ENCODE measurements at regions not wholly inside any gene's neighbourhood (a gene's known extent, or its start where the extent isn't known, plus 50 kb on each side); places are given as distances from the start of the nearest gene placed in this dataset.

DNA sequence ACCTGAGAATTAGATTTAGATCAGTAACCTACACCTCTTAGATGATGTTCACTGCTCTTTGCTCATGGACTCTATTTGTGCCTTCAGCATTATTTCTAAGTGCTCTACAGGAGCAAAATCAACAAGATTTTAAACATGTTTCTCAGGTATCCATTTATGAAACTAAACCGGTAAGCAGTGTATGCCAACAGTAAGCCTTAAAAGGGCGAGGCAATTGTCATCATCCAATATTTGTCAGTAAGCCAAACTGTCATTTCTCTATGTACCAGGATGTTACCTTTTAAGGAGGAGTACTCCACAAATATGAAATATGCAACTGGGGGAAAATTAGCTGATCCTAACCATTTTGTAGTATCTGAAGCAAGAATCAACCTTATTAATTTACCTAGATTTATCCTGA, 69.6 kb upstream of the ZNF184 start:
- intact Hi-C loops (cut with micrococcal nuclease; ENCODE audit: unreplicated experiment) = no loop called here
- DNase-seq = no peak
- H3K4me3 ChIP-seq (ENCODE audit: low read depth, low read length) = no peak overlapping the region
- no peaks in the 10 kb centered on the region for H3K9me3 ChIP-seq
- no peaks in the 10 kb centered on the region for H3K9me3 Mint-ChIP-seq (ENCODE audit: unreplicated experiment)
- H3K4me1 Mint-ChIP-seq (ENCODE audit: low read depth, unreplicated experiment) = no peaks in the 10 kb centered on the region
- no TSS peak for BruUV-seq (replicated peaks)
- H3K27me3 Mint-ChIP-seq (ENCODE audit: insufficient read depth, unreplicated experiment) = no peaks in the 10 kb centered on the region
- no peak overlapping the region for H3K27ac Mint-ChIP-seq (ENCODE audit: unreplicated experiment)
- CTCF ChIA-PET = no interaction called here
- H3K4me1 ChIP-seq = peaks cover 4% of the 10 kb centered on the region
- H3K36me3 ChIP-seq (ENCODE audit: control insufficient read depth, insufficient read depth, low read length) = no peaks in the 10 kb centered on the region
- peaks cover 9% of the 10 kb centered on the region for H3K36me3 Mint-ChIP-seq (ENCODE audit: insufficient read depth, unreplicated experiment)
- H3K27me3 ChIP-seq (replicated peaks; ENCODE audit: control insufficient read depth, insufficient read depth, low read length) = no peaks in the 10 kb centered on the region
- no peak for TF ChIP-seq CTCF (IDR thresholded peaks at IDR 0.05; ENCODE audit: insufficient read depth in 1 of 2, low read depth in 1 of 2, low read length in 1 of 2, severe bottlenecking in 1 of 2, unreplicated experiment in 1 of 2)
- POLR2A ChIA-PET = no interaction called here
- H3K4me3 Mint-ChIP-seq (ENCODE audit: unreplicated experiment) = no peak overlapping the region

- H3K4me3 Mint-ChIP-seq (ENCODE audit: unreplicated experiment) = no peak overlapping the region
Measured at GRCh38 chr6:27541933-27542297, 69.0 kb upstream of the ZNF184 start.

DNA sequence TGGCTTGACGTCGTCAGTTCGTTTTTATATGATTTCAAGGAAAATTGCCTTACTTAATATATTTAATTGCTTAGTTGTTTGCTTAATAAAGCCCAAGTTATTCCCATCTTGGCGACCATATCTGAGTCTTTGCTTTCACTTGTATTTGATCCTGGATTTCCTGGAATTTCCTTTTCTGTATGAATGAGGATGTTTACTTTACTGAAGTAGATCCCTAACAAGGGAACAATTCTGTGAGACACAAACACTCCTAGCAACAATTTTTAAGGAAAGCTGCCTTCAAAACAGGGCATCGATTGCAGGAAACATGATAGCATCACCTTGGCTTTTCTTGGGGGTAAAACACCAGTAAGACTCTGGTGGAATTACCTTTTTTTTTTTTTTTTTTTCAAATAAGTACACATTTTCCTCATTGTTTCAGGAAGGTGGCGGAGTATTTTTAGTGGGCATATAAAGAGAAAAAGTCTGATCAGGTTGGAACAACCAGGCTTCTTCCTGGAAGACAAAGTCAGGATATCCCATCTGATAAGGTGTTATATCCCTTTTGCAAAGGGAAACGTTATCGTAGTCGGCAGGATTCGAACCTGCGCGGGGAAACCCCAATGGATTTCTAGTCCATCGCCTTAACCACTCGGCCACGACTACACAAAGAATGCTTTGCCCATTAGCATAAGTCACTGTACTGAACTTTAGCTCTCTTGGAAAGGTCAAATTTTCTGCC, 68.5 kb upstream of the ZNF184 start:
- BruUV-seq (replicated peaks) = no TSS peak

More at GRCh38 chr6:27541933-27542297, 69.0 kb upstream of the ZNF184 start:
- H3K36me3 ChIP-seq (ENCODE audit: control insufficient read depth, insufficient read depth, low read length) = no peaks in the 10 kb centered on the region
- DNase-seq = no peak
- ChIA-PET POLR2A (no interaction called here), CTCF (no interaction called here)
- peaks cover 3% of the 10 kb centered on the region for H3K36me3 Mint-ChIP-seq (ENCODE audit: insufficient read depth, unreplicated experiment)
- TF ChIP-seq CTCF (IDR thresholded peaks at IDR 0.05; ENCODE audit: insufficient read depth in 1 of 2, low read depth in 1 of 2, low read length in 1 of 2, severe bottlenecking in 1 of 2, unreplicated experiment in 1 of 2) = no peak
- H3K9me3 Mint-ChIP-seq (ENCODE audit: unreplicated experiment) = no peaks in the 10 kb centered on the region
- H3K9me3 ChIP-seq = no peaks in the 10 kb centered on the region
- H3K27me3 ChIP-seq (replicated peaks; ENCODE audit: control insufficient read depth, insufficient read depth, low read length) = no peaks in the 10 kb centered on the region
- intact Hi-C loops (cut with micrococcal nuclease; ENCODE audit: unreplicated experiment) = no loop called here
- no peaks in the 10 kb centered on the region for H3K4me1 Mint-ChIP-seq (ENCODE audit: low read depth, unreplicated experiment)
- no TSS peak for BruUV-seq (replicated peaks)
- no peak overlapping the region for H3K4me3 ChIP-seq (ENCODE audit: low read depth, low read length)
- no peaks in the 10 kb centered on the region; the same call in 1 of the 2 replicates for H3K4me1 ChIP-seq
- H3K27me3 Mint-ChIP-seq (ENCODE audit: insufficient read depth, unreplicated experiment) = no peaks in the 10 kb centered on the region
- H3K27ac Mint-ChIP-seq (ENCODE audit: unreplicated experiment) = no peak overlapping the region

More for the DNA sequence above, 68.5 kb upstream of the ZNF184 start:
- Histone ChIP-seq H3K4me3 (ENCODE audit: low read depth, low read length) (no peak overlapping the region), H3K27me3 (replicated peaks; ENCODE audit: control insufficient read depth, insufficient read depth, low read length) (no peaks in the 10 kb centered on the region), H3K36me3 (ENCODE audit: control insufficient read depth, insufficient read depth, low read length) (no peaks in the 10 kb centered on the region), H3K9me3 (no peaks in the 10 kb centered on the region), H3K4me1 (no peaks in the 10 kb centered on the region; the same call in 1 of the 2 replicates)
- TF ChIP-seq CTCF (IDR thresholded peaks at IDR 0.05; ENCODE audit: insufficient read depth in 1 of 2, low read depth in 1 of 2, low read length in 1 of 2, severe bottlenecking in 1 of 2, unreplicated experiment in 1 of 2) = no peak
- Mint-ChIP-seq H3K27me3 (ENCODE audit: insufficient read depth, unreplicated experiment) (no peaks in the 10 kb centered on the region), H3K4me1 (ENCODE audit: low read depth, unreplicated experiment) (no peaks in the 10 kb centered on the region), H3K27ac (ENCODE audit: unreplicated experiment) (no peak overlapping the region), H3K4me3 (ENCODE audit: unreplicated experiment) (peak overlapping the region; percentile 44), H3K36me3 (ENCODE audit: insufficient read depth, unreplicated experiment) (no peaks in the 10 kb centered on the region), H3K9me3 (ENCODE audit: unreplicated experiment) (no peaks in the 10 kb centered on the region)
- DNase-seq = peak in 1 of 2 experiments; percentile 23
- intact Hi-C loops (cut with micrococcal nuclease; ENCODE audit: unreplicated experiment) = no loop called here
- ChIA-PET CTCF (interaction anchor here (0.5 kb wide), 1 partner anchor 28 kb away, joined by 4 read pairs; no protein-coding TSS in a partner anchor), POLR2A (no interaction called here)
